DND-41 (cell line): ENCODE measurements at regions not wholly inside any gene's neighbourhood (a gene's known extent, or its start where the extent isn't known, plus 50 kb on each side); places are given as distances from the start of the nearest gene placed in this dataset.

ENCODE experiments used
- ATAC-seq: fragments of 200-7000 bp; cut with Tn5 transposase; 3 replicates; pipeline ENCODE4 v1.9.1; 2021; ENCODE audit warnings: low read depth; ENCODE audit not compliant: insufficient read depth
- DNase-seq: peaks from one replicate; pipeline ENCODE4 v3.0.0-alpha.2; 2020
- H2AFZ ChIP-seq: 2 replicates; pipeline ENCODE4 v1.6.0; 2012; ENCODE audit warnings: low read depth, low read length
- H3K27ac ChIP-seq: 2 replicates; pipeline ENCODE4 v1.5.1; 2012; ENCODE audit warnings: low read length, inconsistent platforms
- H3K27me3 ChIP-seq: fragments of 200-600 bp; sonication (generic); 2 replicates; pipeline ENCODE4 v1.6.0; 2012; ENCODE audit warnings: low read length, mild to moderate bottlenecking, inconsistent platforms; ENCODE audit not compliant: insufficient read depth, poor library complexity
- H3K36me3 ChIP-seq: 2 replicates; pipeline ENCODE4 v1.5.1; 2012; ENCODE audit warnings: low read length, inconsistent platforms; ENCODE audit not compliant: insufficient read depth
- H3K4me1 ChIP-seq: 2 replicates; pipeline ENCODE4 v1.5.1; 2012; ENCODE audit warnings: mild to moderate bottlenecking, low read length; ENCODE audit not compliant: insufficient read depth
- H3K4me2 ChIP-seq: 2 replicates; pipeline ENCODE4 v1.6.0; 2012; ENCODE audit warnings: mild to moderate bottlenecking, moderate library complexity, low read length, inconsistent platforms; ENCODE audit not compliant: insufficient read depth
- H3K4me3 ChIP-seq, 2 experiments: fragments of 200-600 bp in 1 of 2; shearing (Covaris generic) in 1 of 2; 2 replicates each; pipeline ENCODE4 v1.5.1; 2012 to 2016; ENCODE audit warnings: inconsistent platforms in 2 of 2, low read length in 2 of 2, mild to moderate bottlenecking in 2 of 2, low read depth in 1 of 2, moderate library complexity in 1 of 2
- H3K79me2 ChIP-seq: 2 replicates; pipeline ENCODE4 v1.6.0; 2012; ENCODE audit warnings: low read length, inconsistent platforms; ENCODE audit not compliant: insufficient read depth
- H3K9ac ChIP-seq: 2 replicates; pipeline ENCODE4 v1.6.0; 2012; ENCODE audit warnings: low read depth, mild to moderate bottlenecking, inconsistent platforms, low read length, moderate library complexity
- H3K9me3 ChIP-seq: 2 replicates; pipeline ENCODE4 v1.5.1; 2012; ENCODE audit warnings: low read length, moderate library complexity, mild to moderate bottlenecking, inconsistent platforms; ENCODE audit not compliant: insufficient read depth, severe bottlenecking
- H4K20me1 ChIP-seq: 2 replicates; pipeline ENCODE4 v1.6.0; 2012; ENCODE audit warnings: low read length; ENCODE audit not compliant: insufficient read depth
- CTCF ChIP-seq: IDR thresholded peaks from 2 replicates; pipeline ENCODE4 v1.5.1; 2012; ENCODE audit warnings: borderline replicate concordance, low read length, moderate library complexity, mild to moderate bottlenecking; ENCODE audit not compliant: poor library complexity, severe bottlenecking; ENCODE audit errors: extremely low read depth
- EZH2 ChIP-seq: IDR thresholded peaks from 3 replicates; pipeline ENCODE4 v1.6.1; 2012; ENCODE audit warnings: borderline replicate concordance, low read depth, mild to moderate bottlenecking, moderate library complexity, low read length, inconsistent platforms; ENCODE audit not compliant: severe bottlenecking

GRCh38 chr1:82511441-82511840, 710.7 kb downstream of the ADGRL2 start:
- H3K4me3 ChIP-seq = no peak overlapping the region
- ATAC-seq = no peak
- H3K27ac ChIP-seq = no peak overlapping the region
- no peak overlapping the region for H3K9ac ChIP-seq
- no peak for TF ChIP-seq EZH2
- TF ChIP-seq CTCF = no peak
- H3K4me2 ChIP-seq = no peak overlapping the region
- H3K36me3 ChIP-seq = no peaks in the 10 kb centered on the region
- no peaks in the 10 kb centered on the region for H3K27me3 ChIP-seq
- H4K20me1 ChIP-seq = no peaks in the 10 kb centered on the region
- H3K79me2 ChIP-seq = no peaks in the 10 kb centered on the region
- no peak overlapping the region for H2AFZ ChIP-seq
- DNase-seq = no peak
- no peaks in the 10 kb centered on the region for H3K9me3 ChIP-seq
- H3K4me1 ChIP-seq = no peaks in the 10 kb centered on the region

GRCh38 chr1:82510431-82510830, 709.7 kb downstream of the ADGRL2 start:
- Histone ChIP-seq H3K9ac (no peak overlapping the region), H3K4me1 (no peaks in the 10 kb centered on the region), H3K79me2 (no peaks in the 10 kb centered on the region), H2AFZ (no peak overlapping the region), H3K4me3 (no peak overlapping the region), H4K20me1 (no peaks in the 10 kb centered on the region), H3K27ac (no peak overlapping the region), H3K36me3 (no peaks in the 10 kb centered on the region), H3K9me3 (no peaks in the 10 kb centered on the region), H3K4me2 (no peak overlapping the region), H3K27me3 (no peaks in the 10 kb centered on the region)
- ATAC-seq = no peak
- no peak for DNase-seq
- TF ChIP-seq EZH2 (no peak), CTCF (no peak)

GRCh38 chr1:82507011-82507410, 706.3 kb downstream of the ADGRL2 start:
- Histone ChIP-seq H3K27me3 (no peaks in the 10 kb centered on the region), H3K79me2 (no peaks in the 10 kb centered on the region), H3K9me3 (no peaks in the 10 kb centered on the region), H3K36me3 (no peaks in the 10 kb centered on the region), H4K20me1 (no peaks in the 10 kb centered on the region), H3K4me3 (no peak overlapping the region), H3K4me2 (no peak overlapping the region), H3K9ac (no peak overlapping the region), H3K27ac (no peak overlapping the region), H3K4me1 (no peaks in the 10 kb centered on the region), H2AFZ (no peak overlapping the region)
- DNase-seq = no peak
- ATAC-seq = no peak
- TF ChIP-seq CTCF (no peak), EZH2 (no peak)

GRCh38 chr1:82503822-82504221, 703.1 kb downstream of the ADGRL2 start:
- Histone ChIP-seq H4K20me1 (no peaks in the 10 kb centered on the region), H2AFZ (no peak overlapping the region), H3K9me3 (no peaks in the 10 kb centered on the region), H3K9ac (no peak overlapping the region), H3K27me3 (no peaks in the 10 kb centered on the region), H3K79me2 (no peaks in the 10 kb centered on the region), H3K4me2 (no peak overlapping the region), H3K27ac (no peak overlapping the region), H3K36me3 (no peaks in the 10 kb centered on the region), H3K4me1 (no peaks in the 10 kb centered on the region), H3K4me3 (no peak overlapping the region)
- ATAC-seq = no peak
- no peak for TF ChIP-seq EZH2
- no peak for TF ChIP-seq CTCF
- no peak for DNase-seq
